PC-3 (cell line): ENCODE measurements at regions not wholly inside any gene's neighbourhood (a gene's known extent, or its start where the extent isn't known, plus 50 kb on each side); places are given as distances from the start of the nearest gene placed in this dataset.

Experiments
- EZH2 ChIP-seq: fragments of 300-600 bp; sonication (generic); IDR thresholded peaks from one replicate; pipeline ENCODE4 v1.6.1; 2017; ENCODE audit warnings: antibody characterized with exemption, mild to moderate bottlenecking, low read length; ENCODE audit not compliant: unreplicated experiment
- EZH2phosphoT487 ChIP-seq: fragments of 300-600 bp; sonication (generic); IDR thresholded peaks from 2 replicates; pipeline ENCODE4 v1.6.1; 2018; ENCODE audit warnings: mild to moderate bottlenecking, antibody characterized with exemption, low read length, borderline replicate concordance
- TF ChIP-seq, protein P1 (sequence below): fragments of 300-600 bp; sonication (generic); conservative IDR thresholded peaks from 2 replicates; pipeline ENCODE4 v1.5.1; 2017; ENCODE audit warnings: antibody characterized with exemption, low read depth, mild to moderate bottlenecking, low read length

DNA sequence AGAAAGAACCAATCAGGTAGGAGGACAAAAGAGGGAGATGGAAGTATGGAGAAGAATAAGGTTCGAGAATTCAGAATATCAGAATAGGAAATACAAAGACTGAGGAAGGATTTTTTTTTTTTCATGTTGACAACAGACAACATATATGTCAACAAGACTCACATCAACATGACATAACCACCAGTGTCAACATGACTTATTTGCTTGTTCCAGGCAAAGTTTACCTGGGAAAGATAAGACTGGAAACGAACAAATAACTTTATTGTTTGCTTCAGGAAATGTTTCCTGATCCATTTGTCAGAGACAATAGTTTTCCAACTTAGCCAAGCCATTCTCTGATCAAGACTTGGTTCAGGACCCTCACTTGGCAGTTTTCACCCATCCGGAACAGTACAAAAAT lies 321.9 kb upstream of the NETO1 start:
- TF ChIP-seq, protein P1, sequence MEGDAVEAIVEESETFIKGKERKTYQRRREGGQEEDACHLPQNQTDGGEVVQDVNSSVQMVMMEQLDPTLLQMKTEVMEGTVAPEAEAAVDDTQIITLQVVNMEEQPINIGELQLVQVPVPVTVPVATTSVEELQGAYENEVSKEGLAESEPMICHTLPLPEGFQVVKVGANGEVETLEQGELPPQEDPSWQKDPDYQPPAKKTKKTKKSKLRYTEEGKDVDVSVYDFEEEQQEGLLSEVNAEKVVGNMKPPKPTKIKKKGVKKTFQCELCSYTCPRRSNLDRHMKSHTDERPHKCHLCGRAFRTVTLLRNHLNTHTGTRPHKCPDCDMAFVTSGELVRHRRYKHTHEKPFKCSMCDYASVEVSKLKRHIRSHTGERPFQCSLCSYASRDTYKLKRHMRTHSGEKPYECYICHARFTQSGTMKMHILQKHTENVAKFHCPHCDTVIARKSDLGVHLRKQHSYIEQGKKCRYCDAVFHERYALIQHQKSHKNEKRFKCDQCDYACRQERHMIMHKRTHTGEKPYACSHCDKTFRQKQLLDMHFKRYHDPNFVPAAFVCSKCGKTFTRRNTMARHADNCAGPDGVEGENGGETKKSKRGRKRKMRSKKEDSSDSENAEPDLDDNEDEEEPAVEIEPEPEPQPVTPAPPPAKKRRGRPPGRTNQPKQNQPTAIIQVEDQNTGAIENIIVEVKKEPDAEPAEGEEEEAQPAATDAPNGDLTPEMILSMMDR, result no peak
- TF ChIP-seq EZH2phosphoT487 (no peak), EZH2 (no peak)
